BJ (cell line): ENCODE measurements at regions not wholly inside any gene's neighbourhood (a gene's known extent, or its start where the extent isn't known, plus 50 kb on each side); places are given as distances from the start of the nearest gene placed in this dataset.

Experiments used
- CTCF ChIA-PET: fragments of 350-600 bp; formaldehyde crosslinking; extraction: SDS; loops from one replicate; lab custom pipeline; 2021; ENCODE audit warnings: antibody characterized with exemption, inconsistent platforms; lab: Yijun Ruan, JAX
- POLR2A ChIA-PET: fragments of 300-600 bp; sonication (Branson Sonifier 250); formaldehyde crosslinking; extraction: SDS; loops from one replicate; lab custom pipeline; 2021; ENCODE audit warnings: antibody characterized with exemption; lab: Charles Lee
- DNase-seq: peaks from one replicate; pipeline ENCODE4 v3.0.0-alpha.2; 2011; ENCODE audit warnings: low read depth
- H3K27me3 ChIP-seq: 2 replicates; pipeline ENCODE4 v1.6.0; 2011; ENCODE audit warnings: low read length; ENCODE audit not compliant: control insufficient read depth, insufficient read depth
- H3K36me3 ChIP-seq: 2 replicates; pipeline ENCODE4 v1.5.1; 2011; ENCODE audit warnings: low read length; ENCODE audit not compliant: control insufficient read depth, insufficient read depth
- H3K4me3 ChIP-seq: 2 replicates; pipeline ENCODE4 v1.5.1; 2011; ENCODE audit warnings: low read depth, mild to moderate bottlenecking, control low read depth, low read length
- TF ChIP-seq, protein P1 (sequence below): IDR thresholded peaks from 2 replicates; pipeline ENCODE4 v1.5.1; 2011; ENCODE audit warnings: low read depth, mild to moderate bottlenecking, control low read depth, inconsistent platforms, low read length, moderate library complexity; ENCODE audit not compliant: insufficient read depth

DNA sequence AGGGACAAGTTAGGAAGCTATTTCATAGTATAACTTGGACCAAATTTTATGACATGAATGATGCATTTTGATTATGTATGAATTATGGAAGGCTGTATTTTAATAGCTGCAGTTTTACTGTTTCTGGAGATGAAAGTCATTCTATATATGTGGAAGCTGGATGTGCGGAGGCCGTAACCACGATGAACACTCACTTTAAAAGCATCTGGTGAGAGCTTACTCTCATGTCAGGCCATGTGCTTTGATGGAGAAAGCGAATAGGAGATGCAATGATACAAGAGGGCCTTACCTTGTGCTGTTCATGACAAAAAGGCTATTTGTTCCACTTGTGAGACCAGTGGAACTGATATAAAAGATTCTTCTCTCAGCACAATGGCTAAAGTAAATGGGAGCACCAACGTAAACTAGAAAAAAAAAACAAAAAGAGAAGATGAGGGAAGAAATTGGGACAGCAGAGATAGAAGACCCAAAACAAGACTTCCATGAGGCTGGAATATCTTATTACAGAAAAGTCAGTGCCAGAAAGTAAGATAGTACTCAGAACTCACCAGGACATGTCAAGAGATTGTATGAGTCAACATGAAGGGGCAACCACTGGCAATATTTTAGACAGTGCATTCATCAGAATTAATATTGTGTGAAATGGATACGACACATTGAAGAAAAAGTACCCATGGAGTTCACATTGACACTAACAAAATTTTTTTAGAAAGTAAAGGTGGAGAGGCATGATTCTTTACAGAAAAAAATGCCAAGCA lies 63.3 kb upstream of the GAB1 start:
- no peak overlapping the region for H3K4me3 ChIP-seq
- no peaks in the 10 kb centered on the region for H3K27me3 ChIP-seq
- CTCF ChIA-PET = interaction anchor here (1.5 kb wide), 1 partner anchor 13 kb away, joined by 3 read pairs; no protein-coding TSS in a partner anchor
- H3K36me3 ChIP-seq = no peaks in the 10 kb centered on the region
- TF ChIP-seq, protein P1, sequence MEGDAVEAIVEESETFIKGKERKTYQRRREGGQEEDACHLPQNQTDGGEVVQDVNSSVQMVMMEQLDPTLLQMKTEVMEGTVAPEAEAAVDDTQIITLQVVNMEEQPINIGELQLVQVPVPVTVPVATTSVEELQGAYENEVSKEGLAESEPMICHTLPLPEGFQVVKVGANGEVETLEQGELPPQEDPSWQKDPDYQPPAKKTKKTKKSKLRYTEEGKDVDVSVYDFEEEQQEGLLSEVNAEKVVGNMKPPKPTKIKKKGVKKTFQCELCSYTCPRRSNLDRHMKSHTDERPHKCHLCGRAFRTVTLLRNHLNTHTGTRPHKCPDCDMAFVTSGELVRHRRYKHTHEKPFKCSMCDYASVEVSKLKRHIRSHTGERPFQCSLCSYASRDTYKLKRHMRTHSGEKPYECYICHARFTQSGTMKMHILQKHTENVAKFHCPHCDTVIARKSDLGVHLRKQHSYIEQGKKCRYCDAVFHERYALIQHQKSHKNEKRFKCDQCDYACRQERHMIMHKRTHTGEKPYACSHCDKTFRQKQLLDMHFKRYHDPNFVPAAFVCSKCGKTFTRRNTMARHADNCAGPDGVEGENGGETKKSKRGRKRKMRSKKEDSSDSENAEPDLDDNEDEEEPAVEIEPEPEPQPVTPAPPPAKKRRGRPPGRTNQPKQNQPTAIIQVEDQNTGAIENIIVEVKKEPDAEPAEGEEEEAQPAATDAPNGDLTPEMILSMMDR = no peak
- POLR2A ChIA-PET = no interaction called here
- DNase-seq = no peak

DNA sequence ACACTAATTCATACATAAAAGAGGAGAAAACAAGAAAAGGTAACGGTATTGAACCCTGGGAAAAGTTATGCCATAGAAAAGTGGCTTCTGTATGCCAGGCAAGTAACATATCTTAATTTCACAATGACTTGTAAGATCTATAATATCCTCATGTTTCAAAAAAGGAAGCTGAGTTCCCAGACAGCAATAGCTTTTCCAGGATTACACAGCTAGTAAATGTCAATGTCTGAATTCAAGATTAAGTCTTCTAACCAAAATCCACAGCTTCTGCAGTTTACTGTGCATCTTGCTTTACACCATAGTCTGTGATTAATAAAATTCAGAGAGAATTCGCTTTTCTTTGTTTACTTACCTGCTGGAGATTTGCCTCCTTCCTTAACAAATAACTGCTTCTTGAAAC lies 55.8 kb upstream of the GAB1 start:
- no peak for DNase-seq
- POLR2A ChIA-PET = no interaction called here
- Histone ChIP-seq H3K36me3 (no peaks in the 10 kb centered on the region), H3K4me3 (no peak overlapping the region), H3K27me3 (no peaks in the 10 kb centered on the region)
- TF ChIP-seq, protein P1 = no peak
- CTCF ChIA-PET = interaction anchor here (1.2 to 1.8 kb wide), 2 partner anchors 9 to 10 kb away, joined by 3 to 10 read pairs; no protein-coding TSS in a partner anchor

DNA sequence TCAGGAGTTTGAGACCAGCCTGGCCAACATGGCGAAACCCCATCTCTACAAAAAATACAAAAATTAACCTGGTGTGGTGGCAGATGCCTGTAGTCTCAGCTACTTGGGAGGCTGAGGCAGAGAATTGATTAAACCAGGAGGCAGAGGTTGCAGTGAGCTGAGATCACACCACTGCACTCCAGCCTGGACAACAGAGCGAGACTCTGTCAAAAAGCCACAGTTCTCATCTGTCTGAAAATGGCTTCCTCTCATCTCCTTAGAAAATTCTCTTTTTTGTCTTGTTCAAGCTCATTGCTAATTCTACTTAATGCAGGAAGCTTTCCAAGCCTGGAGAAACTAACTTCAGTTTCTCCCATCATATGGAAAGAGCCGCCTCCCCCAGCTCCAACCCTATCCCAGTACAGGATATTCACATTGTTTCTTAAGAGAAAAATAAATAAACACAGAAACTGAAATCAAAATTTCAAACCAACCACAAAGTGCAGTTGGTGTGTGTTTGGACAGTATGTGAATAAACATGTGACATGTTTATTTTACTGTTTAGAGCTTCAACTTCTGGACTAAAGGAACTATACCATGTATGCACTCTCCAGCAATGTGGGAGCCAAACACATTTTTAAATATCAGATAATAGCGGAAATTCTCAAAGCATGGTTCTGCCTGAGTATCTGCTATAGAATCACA lies 55.0 kb upstream of the GAB1 start:
- CTCF ChIA-PET = interaction anchor here (1.2 to 1.8 kb wide), 2 partner anchors 9 to 11 kb away, joined by 3 to 10 read pairs; no protein-coding TSS in a partner anchor
- DNase-seq = no peak
- Histone ChIP-seq H3K36me3 (no peaks in the 10 kb centered on the region), H3K27me3 (no peaks in the 10 kb centered on the region), H3K4me3 (no peak overlapping the region)
- POLR2A ChIA-PET = no interaction called here
- TF ChIP-seq, protein P1 = no peak

DNA sequence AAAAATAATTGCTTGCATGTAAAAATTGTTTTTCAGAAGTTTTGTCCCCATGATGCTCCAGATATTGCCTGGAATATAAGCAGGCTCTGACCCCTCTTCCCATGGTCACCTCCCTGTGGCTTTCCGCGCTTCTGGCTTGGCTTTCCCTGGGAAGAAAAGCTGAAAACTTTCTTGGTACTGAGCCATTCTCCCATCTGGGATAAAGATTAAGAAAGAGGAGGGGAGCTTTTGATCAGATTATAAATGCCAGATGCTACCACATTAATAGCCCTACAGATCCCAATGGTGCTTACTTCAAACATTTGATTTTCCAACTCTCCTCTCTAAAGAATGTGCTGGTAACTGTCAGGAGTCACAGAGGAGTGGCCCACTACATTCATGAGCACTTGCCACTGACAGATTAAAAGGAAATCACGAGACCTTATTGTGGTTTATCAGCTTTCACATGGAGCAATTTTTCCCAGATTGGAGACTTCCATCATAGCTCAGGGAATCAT lies 54.4 kb upstream of the GAB1 start:
- POLR2A ChIA-PET = no interaction called here
- no peak for DNase-seq
- TF ChIP-seq, protein P1 = no peak
- Histone ChIP-seq H3K4me3 (no peak overlapping the region), H3K36me3 (no peaks in the 10 kb centered on the region), H3K27me3 (no peaks in the 10 kb centered on the region)
- CTCF ChIA-PET = interaction anchor here (0.6 to 1.6 kb wide), 2 partner anchors 11 to 201 kb away, joined by 3 to 4 read pairs; no protein-coding TSS in a partner anchor
